ENCODE measurements at regions not wholly inside any gene's neighbourhood (a gene's known extent, or its start where the extent isn't known, plus 50 kb on each side); places are given as distances from the start of the nearest gene placed in this dataset.

- intact Hi-C loops (cut with micrococcal nuclease) = loop anchor here (2.0 to 5.0 kb wide), 3 partner anchors 263 to 994 kb away; partner anchors contain the start of genes RMP24, ZNF397 and ZSCAN30
Measured at GRCh38 chr18:34977838-34978532, 63.2 kb upstream of the MAPRE2 start.

- intact Hi-C loops (cut with micrococcal nuclease) = loop anchor here (2.0 to 5.0 kb wide), 3 partner anchors 262 to 994 kb away; partner anchors contain the start of genes RMP24, ZNF397 and ZSCAN30
Measured at GRCh38 chr18:34978533-34978893, 62.7 kb upstream of the MAPRE2 start.

GRCh38 chr18:34978953-34979608, 62.1 kb upstream of the MAPRE2 start:
- intact Hi-C loops (cut with micrococcal nuclease) = loop anchor here (1.0 to 5.0 kb wide), 6 partner anchors 63 to 993 kb away; partner anchors contain the start of genes RMP24, ZNF24, ZNF397 and ZSCAN30

GRCh38 chr18:34981487-34981886, 59.7 kb upstream of the MAPRE2 start:
- intact Hi-C loops (cut with micrococcal nuclease) = no loop called here

- intact Hi-C loops (cut with micrococcal nuclease) = no loop called here
Measured at GRCh38 chr18:34985963-34986362, 55.2 kb upstream of the MAPRE2 start.

GRCh38 chr18:34990597-34990996, 50.6 kb upstream of the MAPRE2 start:
- intact Hi-C loops (cut with micrococcal nuclease) = no loop called here

- intact Hi-C loops (cut with micrococcal nuclease) = no loop called here
Measured at GRCh38 chr18:34991152-34991551, 50.1 kb upstream of the MAPRE2 start.

Data from T-helper 2 cell treated with Interferon-gamma antibody and Interleukin-4, amounts not matched to agents 100 ng/mL and 5 ng/mL, for 36 hours (primary cell).